ENCODE measurements at regions not wholly inside any gene's neighbourhood (a gene's known extent, or its start where the extent isn't known, plus 50 kb on each side); places are given as distances from the start of the nearest gene placed in this dataset.

GRCh38 chr11:45043755-45044475 is 93.2 kb upstream of the TP53I11 start:
- no peak for DNase-seq (ENCODE audit: low read depth in 1 of 2, low spot score in 1 of 2)
- TF ChIP-seq JUND (IDR thresholded peaks at IDR 0.05; ENCODE audit: low read depth): no peak
- in situ Hi-C loops (cut with HindIII; ENCODE audit: low pct_unique_long_range_greater_than_20kb, low sequenced_read_pairs): no loop called here

GRCh38 chr11:45045683-45046471 is 95.2 kb upstream of the TP53I11 start:
- in situ Hi-C loops (cut with HindIII; ENCODE audit: low pct_unique_long_range_greater_than_20kb, low sequenced_read_pairs): no loop called here
- DNase-seq (ENCODE audit: low read depth in 1 of 2, low spot score in 1 of 2): peak in 1 of 2 experiments; percentile 38
- TF ChIP-seq JUND (IDR thresholded peaks at IDR 0.05; ENCODE audit: low read depth): no peak

GRCh38 chr11:45048313-45048841 is 97.7 kb upstream of the TP53I11 start:
- no peak for TF ChIP-seq JUND (IDR thresholded peaks at IDR 0.05; ENCODE audit: low read depth)
- in situ Hi-C loops (cut with HindIII; ENCODE audit: low pct_unique_long_range_greater_than_20kb, low sequenced_read_pairs): no loop called here
- no peak for DNase-seq (ENCODE audit: low read depth in 1 of 2, low spot score in 1 of 2)

- TF ChIP-seq JUND (IDR thresholded peaks at IDR 0.05; ENCODE audit: low read depth): no peak
- DNase-seq (ENCODE audit: low read depth in 1 of 2, low spot score in 1 of 2): no peak
- in situ Hi-C loops (cut with HindIII; ENCODE audit: low pct_unique_long_range_greater_than_20kb, low sequenced_read_pairs): no loop called here
Measured at GRCh38 chr11:45048870-45049691, 97.4 kb upstream of the PRDM11 start.

- DNase-seq (ENCODE audit: low read depth in 1 of 2, low spot score in 1 of 2): no peak
- in situ Hi-C loops (cut with HindIII; ENCODE audit: low pct_unique_long_range_greater_than_20kb, low sequenced_read_pairs): no loop called here
- no peak for TF ChIP-seq JUND (IDR thresholded peaks at IDR 0.05; ENCODE audit: low read depth)
Measured at GRCh38 chr11:45050111-45050510, 96.3 kb upstream of the PRDM11 start.

- TF ChIP-seq JUND (IDR thresholded peaks at IDR 0.05; ENCODE audit: low read depth): no peak
- no peak for DNase-seq (ENCODE audit: low read depth in 1 of 2, low spot score in 1 of 2)
- in situ Hi-C loops (cut with HindIII; ENCODE audit: low pct_unique_long_range_greater_than_20kb, low sequenced_read_pairs): no loop called here
Measured at GRCh38 chr11:45051621-45052020, 94.8 kb upstream of the PRDM11 start.

GRCh38 chr11:45052361-45052760 is 94.1 kb upstream of the PRDM11 start:
- in situ Hi-C loops (cut with HindIII; ENCODE audit: low pct_unique_long_range_greater_than_20kb, low sequenced_read_pairs): no loop called here
- no peak for TF ChIP-seq JUND (IDR thresholded peaks at IDR 0.05; ENCODE audit: low read depth)
- no peak for DNase-seq (ENCODE audit: low read depth in 1 of 2, low spot score in 1 of 2)

- in situ Hi-C loops (cut with HindIII; ENCODE audit: low pct_unique_long_range_greater_than_20kb, low sequenced_read_pairs): no loop called here
- TF ChIP-seq JUND (IDR thresholded peaks at IDR 0.05; ENCODE audit: low read depth): no peak
- DNase-seq (ENCODE audit: low read depth in 1 of 2, low spot score in 1 of 2): no peak
Measured at GRCh38 chr11:45053736-45054446, 92.5 kb upstream of the PRDM11 start.

GRCh38 chr11:45054956-45055355 is 91.5 kb upstream of the PRDM11 start:
- DNase-seq (ENCODE audit: low read depth in 1 of 2, low spot score in 1 of 2): no peak
- in situ Hi-C loops (cut with HindIII; ENCODE audit: low pct_unique_long_range_greater_than_20kb, low sequenced_read_pairs): no loop called here
- TF ChIP-seq JUND (IDR thresholded peaks at IDR 0.05; ENCODE audit: low read depth): no peak

- DNase-seq (ENCODE audit: low read depth in 1 of 2, low spot score in 1 of 2): no peak
- in situ Hi-C loops (cut with HindIII; ENCODE audit: low pct_unique_long_range_greater_than_20kb, low sequenced_read_pairs): no loop called here
- no peak for TF ChIP-seq JUND (IDR thresholded peaks at IDR 0.05; ENCODE audit: low read depth)
Measured at GRCh38 chr11:45056529-45056928, 89.9 kb upstream of the PRDM11 start.

GRCh38 chr11:45057938-45058646 is 88.3 kb upstream of the PRDM11 start:
- TF ChIP-seq JUND (IDR thresholded peaks at IDR 0.05; ENCODE audit: low read depth): no peak
- DNase-seq (ENCODE audit: low read depth in 1 of 2, low spot score in 1 of 2): no peak
- in situ Hi-C loops (cut with HindIII; ENCODE audit: low pct_unique_long_range_greater_than_20kb, low sequenced_read_pairs): no loop called here

GRCh38 chr11:45058647-45058950 is 87.8 kb upstream of the PRDM11 start:
- DNase-seq (ENCODE audit: low read depth in 1 of 2, low spot score in 1 of 2): no peak
- no peak for TF ChIP-seq JUND (IDR thresholded peaks at IDR 0.05; ENCODE audit: low read depth)
- in situ Hi-C loops (cut with HindIII; ENCODE audit: low pct_unique_long_range_greater_than_20kb, low sequenced_read_pairs): no loop called here
